DOHH2 (cell line): ENCODE measurements at regions not wholly inside any gene's neighbourhood (a gene's known extent, or its start where the extent isn't known, plus 50 kb on each side); places are given as distances from the start of the nearest gene placed in this dataset.
"Not testable (repeated sequence)": the region's sequence is repeated elsewhere in the genome, so short reads cannot be mapped to it uniquely, and the experiment has no call there.

Source experiments
- CTCF ChIP-seq: fragments of 200-600 bp; sonication (generic); IDR thresholded peaks from one replicate; pipeline ENCODE4 v1.5.1; 2014; ENCODE audit warnings: antibody characterized with exemption, mild to moderate bottlenecking, low read depth, low read length; ENCODE audit not compliant: poor library complexity, severe bottlenecking
- EZH2phosphoT487 ChIP-seq: fragments of 200-600 bp; sonication (generic); IDR thresholded peaks from 2 replicates; pipeline ENCODE4 v1.6.1; 2017; ENCODE audit warnings: borderline replicate concordance, mild to moderate bottlenecking, antibody characterized with exemption, low read length, moderate library complexity, mixed read lengths

DNA sequence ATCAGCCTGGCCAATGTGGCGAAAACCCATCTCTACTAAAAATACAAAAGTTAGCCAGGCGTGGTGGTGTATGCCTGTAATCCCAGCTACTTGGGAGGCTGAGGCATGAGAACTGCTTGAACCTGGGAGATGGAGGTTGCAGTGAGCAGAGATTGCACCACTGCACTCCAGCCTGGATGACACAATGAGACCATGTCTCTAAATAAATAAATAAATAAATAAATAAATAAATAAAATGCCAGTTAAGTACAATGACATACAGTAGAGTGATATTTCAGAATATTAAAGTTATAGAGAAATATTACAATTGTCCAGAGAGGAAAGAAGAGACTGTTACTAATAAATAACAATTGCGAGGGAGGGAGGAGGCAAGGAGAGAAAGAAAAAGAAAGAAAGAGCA, 199.8 kb upstream of the NREP start:
- TF ChIP-seq CTCF, EZH2phosphoT487: not testable (repeated sequence)
